ENCODE measurements at regions not wholly inside any gene's neighbourhood (a gene's known extent, or its start where the extent isn't known, plus 50 kb on each side); places are given as distances from the start of the nearest gene placed in this dataset.
A peak's percentile ranks its signal among the peaks of the same experiment; 100 is the strongest.
"Not testable (repeated sequence)": the region's sequence is repeated elsewhere in the genome, so short reads cannot be mapped to it uniquely, and the experiment has no call there.

GRCh38 chr10:109729895-109730294 is 193.4 kb downstream of the XPNPEP1 start:
- DNase-seq (ENCODE audit: low read depth) = not testable (repeated sequence)

- no peak for DNase-seq (ENCODE audit: low read depth)
Measured at GRCh38 chr10:109727436-109727835, 195.9 kb downstream of the XPNPEP1 start.

GRCh38 chr10:109726473-109726872 is 196.8 kb downstream of the XPNPEP1 start:
- no peak for DNase-seq (ENCODE audit: low read depth)

DNA sequence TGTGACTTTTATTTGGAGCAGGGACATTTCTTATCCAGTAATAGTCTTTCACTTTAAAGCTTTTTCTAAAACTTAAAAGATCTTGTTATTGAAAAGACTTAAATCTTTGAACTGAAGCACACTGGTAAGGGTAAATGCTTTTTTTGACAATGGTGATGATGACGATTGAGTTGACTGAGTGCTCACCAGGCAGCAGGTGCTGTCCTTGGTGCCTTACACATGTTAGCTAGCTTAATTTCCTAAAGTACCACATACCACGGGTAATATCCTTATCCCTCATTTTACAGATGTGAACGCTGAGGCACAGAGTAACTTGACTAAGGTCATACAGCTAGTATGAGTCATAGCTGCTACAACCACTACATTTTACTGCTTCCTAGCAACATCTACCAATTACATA is 200.0 kb downstream of the XPNPEP1 start:
- DNase-seq (ENCODE audit: low read depth) = no peak

DNA sequence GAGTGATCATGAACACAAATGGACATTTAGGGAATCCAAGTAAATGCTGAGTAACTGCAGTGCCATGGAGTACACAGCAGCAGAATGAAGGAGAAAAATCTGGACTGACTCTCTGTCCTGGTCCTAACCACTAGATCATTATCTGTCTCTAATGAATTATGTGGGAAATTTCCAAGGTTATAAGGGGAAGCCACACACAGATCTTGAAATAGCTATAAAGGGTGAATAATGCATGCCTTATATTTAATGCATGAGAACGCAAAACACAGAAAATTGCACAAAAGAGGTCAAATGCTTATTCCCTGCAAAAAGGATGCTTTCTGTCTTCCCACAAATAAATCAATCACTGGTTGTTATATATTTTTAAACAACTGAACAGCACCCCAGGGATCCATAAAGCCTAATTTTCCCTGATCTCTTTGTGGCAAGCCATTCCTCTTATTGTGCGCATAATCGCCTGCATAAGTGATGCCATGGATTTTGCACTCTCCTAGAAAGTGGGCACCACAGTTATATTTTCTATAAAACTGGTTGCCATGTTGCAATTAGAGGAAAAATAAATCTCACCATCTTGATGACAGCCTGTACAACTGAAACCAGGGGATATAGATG is 201.8 kb downstream of the XPNPEP1 start:
- no peak for DNase-seq (ENCODE audit: low read depth)

DNA sequence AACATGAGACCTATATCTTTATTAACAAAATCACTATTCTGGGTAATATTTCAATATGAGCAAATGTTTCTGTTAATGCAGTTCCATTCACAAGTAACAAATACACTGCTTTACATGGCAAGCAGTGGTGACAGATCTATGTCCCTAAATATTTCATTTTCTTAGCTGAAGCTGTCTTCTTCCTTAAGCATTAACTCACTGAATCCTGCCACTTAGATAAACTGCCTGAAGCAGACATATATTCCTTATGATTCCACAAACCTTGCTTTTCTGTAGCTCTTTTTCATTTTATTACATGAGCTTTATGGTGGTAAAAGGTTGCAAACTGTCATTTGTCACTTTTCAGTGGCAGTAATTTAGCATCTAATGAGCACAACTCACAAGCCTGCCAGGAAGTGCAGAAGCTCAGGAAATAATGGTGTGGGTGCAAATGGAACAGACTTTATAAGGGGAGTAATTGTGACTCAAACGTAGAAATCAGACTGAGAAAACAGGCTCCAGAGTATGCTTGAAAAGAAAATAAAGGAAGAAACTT is 217.2 kb downstream of the XPNPEP1 start:
- no peak for DNase-seq (ENCODE audit: low read depth)

DNA sequence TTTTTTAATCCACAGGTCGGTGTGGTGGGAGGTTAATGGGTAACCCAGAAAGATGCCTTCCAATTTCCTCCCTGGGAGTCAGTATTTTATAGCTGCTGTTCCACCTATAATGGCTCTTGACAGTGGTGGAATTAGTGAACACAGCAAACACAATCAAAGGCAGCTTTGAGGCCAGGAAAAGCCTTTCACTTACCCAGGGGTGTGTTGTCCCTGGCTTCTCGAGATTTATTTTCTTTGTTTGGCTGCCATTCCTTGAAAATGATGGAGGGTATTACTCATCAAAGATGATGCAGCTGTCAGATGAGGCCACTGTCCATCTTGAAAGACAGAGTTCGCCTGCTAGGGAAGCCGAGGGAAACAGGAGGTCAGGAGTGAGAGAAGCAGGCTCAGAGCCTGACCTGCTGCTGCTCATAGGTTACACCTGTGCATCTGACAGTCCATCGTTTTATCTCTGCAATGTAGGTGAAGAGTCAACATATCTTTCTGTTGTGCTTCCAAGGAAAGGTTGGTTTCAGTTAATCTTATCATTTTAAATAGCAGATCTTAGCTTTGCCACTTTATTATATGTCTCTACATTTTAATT is 221.6 kb downstream of the XPNPEP1 start:
- DNase-seq (ENCODE audit: low read depth) = no peak

- no peak for DNase-seq (ENCODE audit: low read depth)
Measured at GRCh38 chr10:109698882-109699664, 224.2 kb downstream of the XPNPEP1 start.

DNA sequence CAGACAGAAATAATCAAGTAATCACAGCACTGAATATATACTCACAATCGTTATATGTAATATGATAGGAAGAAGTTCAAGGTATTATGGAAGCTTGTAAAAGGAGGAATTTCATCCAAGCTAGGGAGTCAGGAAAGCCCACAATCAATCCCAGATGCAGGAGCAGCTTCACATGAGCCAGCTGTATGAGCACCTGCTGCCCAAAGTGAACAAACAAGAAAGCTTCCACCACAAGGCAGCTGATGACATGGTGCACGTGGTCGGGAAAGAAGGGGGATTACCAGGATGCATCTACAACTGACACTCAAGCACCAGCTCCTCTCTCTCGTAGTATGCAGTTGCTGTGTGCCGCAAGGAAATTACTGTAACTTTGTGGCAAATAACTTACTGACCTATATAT is 225.2 kb downstream of the XPNPEP1 start:
- no peak for DNase-seq (ENCODE audit: low read depth)

DNA sequence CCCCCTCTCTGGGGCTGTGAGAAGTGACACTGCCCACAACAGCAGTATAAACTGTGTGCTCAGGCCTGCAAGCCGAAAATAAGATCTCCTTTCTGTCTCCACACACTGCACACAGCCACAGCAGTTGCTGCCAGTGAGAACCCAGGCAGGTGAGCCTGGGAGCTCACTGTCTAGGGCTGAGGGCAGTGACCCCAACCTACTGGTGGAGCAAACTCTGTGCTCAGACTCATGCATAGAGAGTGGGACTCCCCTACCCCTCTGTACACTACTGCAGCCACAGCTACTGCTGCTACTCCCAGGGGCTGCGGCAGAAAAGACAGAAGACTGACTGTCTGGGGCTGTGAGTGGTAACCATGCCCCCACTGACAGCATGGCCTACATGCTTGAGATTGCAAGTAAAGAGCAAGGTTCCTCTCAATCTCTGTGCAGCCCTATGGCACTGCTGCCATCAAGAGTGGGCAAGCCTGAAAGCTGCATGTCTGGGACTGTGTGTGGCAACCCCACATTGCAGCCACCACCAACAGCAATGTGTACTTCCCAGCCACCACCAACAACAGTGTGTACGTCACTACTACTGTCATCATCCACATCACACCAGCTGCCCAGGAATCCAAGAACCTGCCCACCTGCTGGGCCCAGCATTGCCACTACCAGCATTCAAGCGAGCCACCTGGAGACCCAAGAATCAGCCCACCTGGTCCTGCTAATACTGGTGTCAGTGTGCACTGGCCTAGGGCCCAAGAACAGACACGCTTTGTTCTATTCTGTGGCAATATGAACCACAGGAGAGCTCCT is 226.1 kb downstream of the XPNPEP1 start:
- DNase-seq (ENCODE audit: low read depth) = no peak

DNA sequence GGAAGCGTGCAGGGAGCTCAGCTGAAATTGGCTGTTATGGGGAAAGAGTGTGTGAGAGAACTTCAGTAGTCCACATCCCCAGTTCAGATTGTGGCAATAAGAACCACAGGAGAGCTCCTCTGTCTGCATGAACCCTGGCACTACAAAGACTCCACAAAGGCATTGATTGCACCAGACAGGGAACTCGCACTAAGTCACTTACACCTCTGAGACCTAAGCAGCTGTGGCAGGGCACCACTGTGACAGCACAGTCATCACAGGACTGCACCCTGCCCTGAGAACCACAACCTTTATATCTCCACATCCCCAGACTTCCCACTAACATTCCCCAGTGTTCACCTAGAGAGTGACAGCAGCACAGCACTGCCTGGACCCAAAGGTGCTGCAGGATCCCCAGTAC is 226.8 kb downstream of the XPNPEP1 start:
- no peak for DNase-seq (ENCODE audit: low read depth)

- DNase-seq (ENCODE audit: low read depth) = no peak
Measured at GRCh38 chr10:109695988-109696387, 227.3 kb downstream of the XPNPEP1 start.

DNA sequence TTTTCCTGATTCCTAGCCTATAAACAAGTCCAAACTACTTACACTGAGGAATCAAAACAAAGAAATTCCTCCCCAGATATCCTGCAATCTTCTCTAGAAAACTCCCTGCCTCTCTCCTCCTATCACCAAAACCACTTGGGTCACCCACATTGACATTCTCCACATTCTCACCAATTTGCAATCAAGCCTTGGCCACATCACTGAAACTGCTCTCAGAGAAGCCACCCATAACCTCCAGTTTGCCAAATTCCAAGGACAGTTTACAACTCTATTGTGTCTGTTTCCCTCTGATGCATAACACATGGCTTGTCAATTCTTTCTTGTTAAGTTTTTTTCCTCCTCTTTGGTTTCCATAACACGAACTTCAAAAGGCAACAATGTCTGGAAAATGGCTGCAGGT is 233.5 kb downstream of the XPNPEP1 start:
- DNase-seq (ENCODE audit: low read depth) = no peak

DNA sequence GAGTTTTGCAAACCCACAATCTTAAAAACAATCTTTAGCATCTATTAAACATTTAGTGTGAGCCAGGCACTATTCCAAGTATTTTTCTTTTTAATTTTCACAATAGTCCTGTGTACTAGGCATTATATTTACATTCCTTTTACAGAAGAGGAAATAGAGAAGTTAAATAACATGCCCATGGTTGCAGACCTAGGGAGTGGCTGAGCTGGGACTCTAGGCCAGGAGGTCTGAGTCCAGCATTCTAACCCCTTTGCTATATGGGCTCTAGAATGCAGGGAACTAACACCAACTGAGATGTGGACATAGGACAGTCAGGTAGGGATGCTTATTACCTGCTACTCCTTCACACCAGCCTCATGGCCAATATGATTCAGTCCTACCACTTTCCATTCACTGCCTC is 243.8 kb downstream of the XPNPEP1 start:
- no peak for DNase-seq (ENCODE audit: low read depth)

DNA sequence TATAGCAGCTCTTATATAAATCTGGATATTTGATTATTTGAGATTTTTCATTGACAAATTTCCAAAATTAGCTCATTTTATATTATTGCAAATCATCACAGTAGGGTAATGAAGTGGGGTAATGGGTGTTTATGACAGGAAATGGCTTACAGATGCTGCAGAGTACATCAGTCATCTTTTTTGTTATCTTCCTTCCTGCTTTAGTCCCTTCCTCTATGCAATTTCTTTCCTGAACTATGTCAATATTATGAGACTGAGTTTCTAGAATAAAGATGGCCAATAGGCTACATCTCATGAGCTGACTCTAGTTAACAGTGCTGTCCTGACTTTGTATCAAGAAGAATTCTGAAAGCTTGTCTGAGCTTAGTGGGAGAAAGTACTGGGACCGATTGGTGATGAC is 244.5 kb downstream of the XPNPEP1 start:
- no peak for DNase-seq (ENCODE audit: low read depth)

- peak; percentile 10 for DNase-seq (ENCODE audit: low read depth)
Measured at GRCh38 chr10:109676703-109677102, 246.6 kb downstream of the XPNPEP1 start.

- DNase-seq (ENCODE audit: low read depth) = no peak
Measured at GRCh38 chr10:109668703-109669102, 254.6 kb downstream of the XPNPEP1 start.

DNA sequence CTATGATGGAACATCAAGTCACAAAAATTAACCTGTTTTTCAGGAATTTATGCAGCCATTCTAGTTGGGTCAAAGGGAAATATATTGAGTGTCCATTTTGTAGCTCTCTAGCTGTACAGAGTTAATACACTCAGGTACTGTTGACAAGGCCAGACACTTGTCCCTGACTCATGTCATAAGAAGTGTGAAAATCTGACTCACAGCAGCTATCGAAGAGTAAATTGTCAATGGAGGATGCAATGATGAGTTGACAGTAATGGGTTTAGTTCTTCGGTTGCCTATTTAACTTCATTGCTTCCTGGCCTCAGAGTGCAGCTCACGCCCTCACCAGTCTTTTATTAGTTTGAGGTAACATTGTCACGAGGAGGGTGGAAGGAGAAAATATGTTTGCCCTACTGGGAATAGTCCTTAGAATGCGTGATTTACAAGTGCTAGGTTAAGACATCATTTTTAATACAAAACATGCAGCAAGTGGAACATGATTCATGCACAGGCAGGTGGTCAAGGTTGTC is 255.1 kb downstream of the XPNPEP1 start:
- no peak for DNase-seq (ENCODE audit: low read depth)

- no peak for DNase-seq (ENCODE audit: low read depth)
Measured at GRCh38 chr10:109665321-109665720, 258.0 kb downstream of the XPNPEP1 start.

- DNase-seq (ENCODE audit: low read depth) = no peak
Measured at GRCh38 chr10:109664554-109664953, 258.8 kb downstream of the XPNPEP1 start.

DNA sequence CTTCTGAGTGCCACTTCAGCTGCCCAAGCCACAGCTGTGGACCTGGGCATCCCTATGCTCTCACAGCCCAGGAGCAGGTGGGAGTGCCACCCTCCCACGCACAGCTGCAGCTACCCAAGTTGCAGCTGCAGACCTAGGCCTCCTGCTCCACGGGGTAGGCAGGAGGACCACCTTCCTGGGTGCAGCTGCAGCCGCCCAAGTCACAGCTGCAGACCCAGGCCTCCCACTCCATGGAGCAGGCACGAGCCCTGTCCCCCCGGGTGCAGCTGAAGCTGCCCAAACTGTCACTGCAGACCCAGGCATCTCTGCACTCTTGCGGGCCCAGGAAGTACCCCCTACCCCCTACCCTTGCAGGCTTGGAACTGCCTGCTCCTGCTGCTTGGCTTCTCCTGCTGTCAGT is 260.2 kb downstream of the XPNPEP1 start:
- DNase-seq (ENCODE audit: low read depth) = no peak

- not testable (repeated sequence) for DNase-seq (ENCODE audit: low read depth)
Measured at GRCh38 chr10:109652612-109653011, 270.7 kb downstream of the XPNPEP1 start.

Data from EH (cell line).